Sciatic nerve (tissue), 2 donors: ENCODE measurements at regions not wholly inside any gene's neighbourhood (a gene's known extent, or its start where the extent isn't known, plus 50 kb on each side); places are given as distances from the start of the nearest gene placed in this dataset.

ENCODE experiments used
- ATAC-seq: fragments of 200-7000 bp; cut with Tn5 transposase; one replicate; pipeline ENCODE4 v1.9.1; 2020; ENCODE audit warnings: mild to moderate bottlenecking, moderate library complexity
- DNase-seq: peaks from one replicate; pipeline ENCODE4 v3.0.0-alpha.2; 2020; ENCODE audit warnings: low spot score
- intact Hi-C: fragments of 100-400 bp; cut with DNase I; formaldehyde crosslinking; loops from one replicate; pipeline ENCODE4 v1.14.2; 2022
- donor health status: DM: no; HTN: no; CAD: no.
- donor health status: DM: no; HTN: no; CAD: no.

DNA sequence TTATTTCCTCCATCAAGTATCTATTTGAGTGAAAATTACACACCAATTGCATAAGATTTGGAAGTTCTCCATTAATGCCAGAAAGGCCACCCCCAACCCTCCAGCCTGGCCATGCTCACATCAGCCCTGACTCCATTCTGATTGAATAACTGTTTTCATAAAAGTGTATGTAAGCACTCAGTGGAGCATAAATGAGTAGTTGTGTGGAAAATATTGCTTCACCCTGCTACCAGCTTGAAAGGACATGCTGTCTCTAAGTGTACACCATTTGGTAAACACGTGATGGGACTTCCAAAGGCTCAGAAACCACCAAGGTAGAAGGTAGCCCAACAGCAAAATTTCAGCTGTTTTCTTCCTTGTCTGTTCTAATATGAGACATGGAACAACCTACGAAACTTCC lies 393.8 kb downstream of the ZNF385D start:
- no peak for DNase-seq
- no peak for ATAC-seq
- intact Hi-C loops = loop anchor here (10.0 kb wide), 1 partner anchor 622 kb away; no protein-coding TSS in a partner anchor

DNA sequence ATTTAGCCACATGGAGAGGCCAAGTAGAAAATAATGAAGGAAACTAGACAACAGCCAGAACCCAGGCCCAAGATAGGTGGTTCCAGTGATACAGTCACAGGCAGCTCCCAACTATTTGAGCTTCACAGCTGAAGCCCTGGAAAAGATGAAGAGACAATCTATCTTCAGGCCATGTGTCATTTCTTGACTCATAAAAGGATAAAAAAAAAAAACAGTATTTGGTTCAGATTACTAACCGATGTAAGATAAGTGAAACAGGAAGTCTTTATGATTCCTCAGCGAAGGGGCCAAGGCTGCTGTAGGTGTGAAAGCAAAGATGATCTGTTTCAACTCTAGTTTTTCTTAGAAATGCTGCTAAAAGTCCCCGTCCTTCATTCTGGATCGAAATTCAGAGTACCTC lies 394.6 kb downstream of the ZNF385D start:
- intact Hi-C loops = loop anchor here (10.0 kb wide), 1 partner anchor 622 kb away; no protein-coding TSS in a partner anchor
- ATAC-seq = no peak
- no peak for DNase-seq

DNA sequence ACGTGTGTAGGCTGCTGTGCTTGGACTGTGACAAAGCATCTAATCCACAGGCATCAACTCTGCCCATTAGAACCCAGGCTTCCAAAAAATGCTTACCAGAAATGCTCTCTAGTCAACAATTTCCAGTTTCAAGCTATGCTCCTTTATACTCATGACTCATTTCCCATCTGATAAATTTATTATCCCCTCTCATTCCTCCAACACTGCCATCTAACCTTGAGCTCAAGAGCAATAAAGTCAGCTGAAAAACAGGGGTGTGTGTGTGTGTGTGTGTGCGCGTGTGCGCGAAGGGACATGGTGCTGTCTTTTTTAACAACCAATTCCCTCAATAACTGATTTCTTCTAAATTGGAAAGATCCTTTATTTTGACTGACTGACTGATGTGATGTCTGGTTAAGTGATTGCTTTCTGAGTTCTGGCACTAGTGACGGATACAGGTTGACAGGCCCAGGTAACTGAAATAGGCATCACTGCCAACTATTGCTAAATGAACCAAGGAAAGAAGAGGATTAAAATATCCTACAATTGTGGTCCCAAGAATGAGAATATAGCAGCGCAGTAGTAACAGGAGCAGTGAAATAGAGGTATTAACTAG lies 405.5 kb downstream of the ZNF385D start:
- no peak for ATAC-seq
- intact Hi-C loops = no loop called here

DNA sequence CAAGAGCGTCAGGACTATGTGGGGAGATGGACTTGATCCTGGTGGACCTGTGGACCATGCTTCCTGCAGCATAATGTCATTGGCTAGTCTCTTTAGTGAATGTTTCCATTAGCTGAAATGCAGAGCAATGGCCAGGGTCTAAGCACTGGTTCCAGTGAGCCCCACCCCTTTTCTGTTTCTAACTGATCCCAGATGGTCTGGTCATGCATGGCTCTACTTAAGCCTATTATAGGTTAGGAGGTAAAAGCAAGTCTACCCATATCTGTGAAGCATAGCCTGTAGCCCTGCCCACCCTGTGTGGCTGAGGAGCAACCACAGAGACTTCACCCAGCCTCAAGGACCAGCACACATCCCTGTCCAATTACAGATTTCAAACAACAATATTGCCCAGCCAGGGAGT lies 419.2 kb downstream of the ZNF385D start:
- intact Hi-C loops = no loop called here
- ATAC-seq (no peak), DNase-seq (no peak)

More for the DNA sequence above, 405.5 kb downstream of the ZNF385D start:
- DNase-seq = no peak

DNA sequence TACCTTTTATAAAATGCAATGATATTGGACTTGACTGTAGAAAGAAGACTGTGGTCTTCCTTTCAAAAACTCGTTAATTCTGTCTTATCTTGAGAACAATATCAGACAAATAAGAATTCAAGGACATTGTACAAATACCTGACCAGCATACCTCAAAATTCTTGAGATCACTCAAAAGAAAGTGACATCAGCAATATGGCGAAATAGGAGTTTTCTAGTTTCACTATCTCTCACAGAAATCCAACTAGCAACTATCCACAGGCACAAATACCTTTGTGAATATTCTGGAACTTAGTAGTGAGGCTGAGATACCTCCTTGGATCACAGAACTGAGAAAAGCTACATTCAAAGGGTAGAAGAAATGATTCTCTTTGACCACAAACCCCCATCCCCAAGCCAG lies 419.7 kb downstream of the ZNF385D start:
- DNase-seq (no peak), ATAC-seq (no peak)
- intact Hi-C loops = no loop called here

DNA sequence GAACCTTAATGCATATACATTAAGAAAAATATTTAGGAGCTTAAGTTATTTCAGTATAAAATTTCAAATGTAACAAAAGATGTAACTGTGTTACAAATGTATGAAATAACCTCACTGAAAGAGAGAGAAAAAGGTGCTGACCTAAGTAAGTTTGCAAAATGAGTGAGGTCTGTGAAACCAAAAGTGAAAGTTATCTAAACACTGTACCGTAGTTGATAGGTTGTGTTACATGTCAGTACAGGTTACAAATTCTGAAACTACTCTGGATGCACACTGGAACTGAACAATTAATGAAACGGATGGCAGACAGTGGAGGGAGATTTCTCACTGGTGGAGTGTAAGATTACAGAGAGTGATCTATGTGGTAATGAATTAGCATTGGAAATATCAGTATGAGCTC lies 420.7 kb downstream of the ZNF385D start:
- DNase-seq (no peak), ATAC-seq (no peak)
- intact Hi-C loops = no loop called here

DNA sequence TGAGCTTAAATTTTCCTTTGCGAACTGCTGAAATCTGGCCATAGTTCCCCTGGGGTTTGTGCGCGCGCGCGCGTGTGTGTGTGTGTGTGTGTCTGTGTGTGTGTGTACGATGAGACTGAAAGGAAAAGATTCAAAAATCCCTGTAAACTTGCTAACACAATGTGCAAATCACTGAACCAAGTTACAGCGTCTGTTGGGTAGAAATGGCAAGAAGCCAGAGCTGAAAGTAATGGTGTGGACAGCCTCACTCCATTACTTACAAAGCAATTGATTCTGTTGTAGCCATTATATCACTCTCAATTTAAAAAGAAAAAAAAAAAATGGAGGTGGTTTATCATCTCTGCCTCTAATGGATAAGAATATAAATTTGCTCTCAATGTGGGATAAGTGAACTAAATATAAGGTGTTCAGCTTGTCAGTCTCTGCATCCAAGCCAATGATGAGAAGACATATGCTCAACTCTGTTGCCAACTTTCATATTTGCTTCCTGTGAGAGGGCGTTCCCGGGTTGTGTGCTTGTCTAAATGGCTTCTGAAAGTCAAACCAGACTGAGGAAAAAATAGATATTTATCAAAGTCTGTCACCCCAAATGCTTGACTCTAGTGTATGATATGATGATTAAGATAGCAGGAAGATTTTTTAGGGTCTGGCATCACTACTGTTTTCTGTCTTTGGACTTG lies 422.2 kb downstream of the ZNF385D start:
- ATAC-seq (no peak), DNase-seq (no peak)
- intact Hi-C loops = no loop called here

DNA sequence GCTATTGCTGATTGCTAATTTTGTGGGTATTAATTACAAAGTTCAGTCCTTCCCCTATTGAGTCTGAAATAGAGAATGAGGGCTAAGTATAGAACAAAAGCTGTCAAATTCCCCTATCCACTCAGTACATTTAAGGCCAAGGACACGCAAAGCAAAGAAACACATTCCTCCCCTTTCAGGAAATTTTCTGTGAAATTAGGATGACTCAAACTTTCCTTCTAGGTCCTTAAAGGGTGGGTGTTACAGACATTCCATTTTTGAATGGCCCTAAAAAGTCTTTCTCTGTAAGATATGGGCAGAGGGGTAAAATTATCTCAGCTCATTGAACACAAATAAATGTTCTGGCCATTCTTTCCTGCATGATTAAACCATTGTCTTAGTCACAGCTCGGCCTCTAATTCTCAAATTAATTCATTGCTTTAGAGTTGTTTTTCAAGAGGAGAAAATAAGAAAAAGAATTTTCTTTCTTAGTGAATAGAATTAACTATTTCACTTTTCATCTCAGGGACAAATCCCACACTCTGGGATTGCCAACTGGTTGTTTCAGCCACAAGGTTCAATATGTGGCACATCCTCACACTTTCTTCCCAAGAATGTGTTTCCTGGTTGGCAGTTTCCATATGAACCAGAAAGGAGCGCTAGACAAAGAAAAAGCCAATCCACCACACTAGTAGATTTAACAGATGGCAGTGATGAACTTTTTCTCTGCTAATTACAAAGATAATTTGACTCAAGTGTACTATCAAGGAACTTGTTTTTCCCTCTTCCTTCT lies 424.1 kb downstream of the ZNF385D start:
- intact Hi-C loops = no loop called here
- no peak for ATAC-seq
- DNase-seq = no peak

DNA sequence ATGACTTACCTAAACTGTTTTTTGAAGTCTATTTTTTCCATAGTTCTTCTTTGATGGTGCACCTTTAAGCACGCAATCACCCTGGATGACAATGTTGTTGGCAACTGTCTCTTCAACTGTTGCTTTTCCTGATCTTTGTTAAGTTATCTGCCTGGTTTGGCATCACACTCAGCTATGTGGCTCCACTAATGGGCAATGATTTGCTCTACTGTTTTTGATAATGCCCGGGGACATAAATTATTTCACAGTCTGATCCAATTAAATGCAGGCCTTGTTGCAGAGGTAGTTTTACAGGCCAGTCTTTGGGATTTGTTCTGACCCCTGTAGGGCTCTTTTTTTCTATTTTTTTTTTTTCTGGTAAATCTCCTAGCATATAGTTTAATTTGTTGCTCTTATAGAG lies 436.3 kb downstream of the ZNF385D start:
- DNase-seq = no peak
- intact Hi-C loops = no loop called here
- ATAC-seq = no peak

DNA sequence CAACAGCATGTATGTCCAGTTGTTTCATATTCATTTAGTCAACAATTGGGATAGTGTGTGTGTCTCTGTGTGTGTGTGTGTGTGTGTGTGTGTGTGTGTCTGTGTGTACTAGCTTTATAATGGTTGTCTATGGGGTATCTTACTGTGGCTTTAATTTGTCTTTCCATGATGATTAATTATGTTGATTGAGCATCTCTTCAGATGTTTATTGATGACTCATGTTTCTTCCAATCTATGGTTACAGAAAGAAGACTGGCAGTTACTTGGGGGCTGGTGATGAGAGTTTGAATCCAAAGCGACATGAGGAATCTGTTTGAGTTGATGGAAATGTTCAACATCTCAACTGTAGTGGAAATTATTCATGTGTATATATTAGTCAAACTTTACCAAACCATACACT lies 440.1 kb downstream of the ZNF385D start:
- ATAC-seq (no peak), DNase-seq (no peak)
- intact Hi-C loops = no loop called here

DNA sequence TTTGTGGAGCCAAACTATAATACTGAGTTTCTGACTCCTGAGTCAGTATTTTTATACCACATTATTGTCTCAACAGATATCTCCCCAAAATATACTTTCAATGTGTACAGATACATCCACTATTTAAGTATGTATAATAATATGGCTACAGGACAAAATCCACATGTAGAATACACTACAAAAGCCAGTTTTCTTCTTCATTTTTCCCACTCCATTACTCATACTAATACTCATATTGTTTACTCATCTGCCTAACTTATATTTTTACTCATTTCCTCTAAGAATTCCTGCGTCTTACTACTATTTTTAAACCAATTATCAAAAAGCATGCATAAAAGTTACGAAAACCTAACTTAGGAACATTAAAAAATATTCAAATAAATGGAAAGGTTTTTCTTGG lies 440.8 kb downstream of the ZNF385D start:
- intact Hi-C loops = no loop called here
- no peak for ATAC-seq
- DNase-seq = no peak

DNA sequence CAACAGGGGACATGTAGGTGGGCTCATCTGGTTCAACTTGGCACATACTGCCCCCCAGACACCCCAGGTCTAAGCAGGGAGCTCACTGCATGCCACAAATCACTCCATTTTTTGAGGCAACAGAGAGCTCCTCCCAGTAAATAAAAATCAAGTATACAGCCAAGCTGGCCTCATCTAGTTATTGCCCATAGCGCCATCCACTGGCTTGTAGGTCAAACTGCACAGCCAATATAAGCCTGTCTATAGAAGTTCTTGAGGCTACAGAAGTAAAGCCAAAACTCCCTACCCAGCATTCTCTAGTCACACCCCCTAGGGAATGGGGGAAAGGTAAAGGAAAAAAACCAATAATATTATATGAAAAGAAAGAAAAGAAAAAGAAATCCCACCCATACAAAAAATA lies 453.7 kb downstream of the ZNF385D start:
- intact Hi-C loops = loop anchor here (1.0 kb wide), 1 partner anchor 32 kb away; no protein-coding TSS in a partner anchor
- DNase-seq (no peak), ATAC-seq (no peak)

DNA sequence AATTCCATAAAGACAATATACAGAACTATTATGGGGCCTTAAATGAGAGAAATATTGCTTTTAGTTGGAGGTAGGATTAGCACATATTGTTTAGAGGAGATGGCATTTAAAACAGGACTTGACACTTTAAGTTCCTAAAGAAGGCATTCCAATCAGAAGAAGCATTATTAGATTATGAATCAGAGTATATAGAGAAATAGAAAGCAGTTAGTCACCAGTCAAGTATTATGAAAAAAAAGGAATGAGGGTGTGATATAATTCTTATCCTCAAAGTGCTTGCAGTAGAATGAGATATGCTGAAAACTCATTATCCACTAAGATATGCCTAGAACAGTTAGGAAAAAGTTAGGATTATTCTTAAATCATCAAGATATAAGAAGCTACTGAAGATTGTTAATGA lies 456.2 kb downstream of the ZNF385D start:
- ATAC-seq (no peak), DNase-seq (no peak)
- intact Hi-C loops = no loop called here

DNA sequence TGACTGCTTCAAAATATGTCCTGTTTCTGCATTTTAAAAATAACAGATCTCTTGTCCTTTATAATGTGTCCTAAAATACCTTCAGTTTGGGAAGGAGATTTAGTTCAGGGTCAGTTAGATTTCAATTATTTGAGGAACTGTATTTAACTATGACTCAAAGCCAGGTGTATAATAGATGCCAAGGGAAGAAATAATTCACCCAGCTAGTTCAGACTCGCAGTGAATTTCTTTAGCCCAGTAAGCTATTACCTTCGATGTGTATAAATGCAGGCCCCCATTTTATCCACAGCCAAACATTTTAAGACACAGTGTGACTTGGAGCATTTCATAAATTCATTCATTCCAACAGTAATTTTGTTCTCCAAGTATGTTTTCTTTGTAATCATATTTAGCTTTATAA lies 458.0 kb downstream of the ZNF385D start:
- no peak for ATAC-seq
- intact Hi-C loops = no loop called here
- DNase-seq = no peak

DNA sequence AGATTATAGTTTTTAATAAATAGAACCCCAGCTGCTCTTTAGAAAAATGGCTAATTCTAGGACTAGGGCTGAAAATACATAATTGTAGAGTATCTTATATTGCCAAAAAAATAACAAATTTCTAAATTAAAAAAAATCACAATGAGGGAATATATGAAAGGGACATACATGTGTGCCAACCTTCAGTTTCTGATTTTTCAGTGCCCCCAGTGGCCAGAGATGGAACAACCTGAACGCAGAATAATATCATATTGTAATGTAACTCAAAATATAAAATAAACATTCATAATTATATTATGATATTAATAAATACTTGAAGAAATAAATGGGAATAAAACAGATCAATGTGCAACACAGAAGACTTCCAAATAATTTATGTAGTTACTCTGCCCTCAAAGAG lies 460.5 kb downstream of the ZNF385D start:
- ATAC-seq = no peak
- no peak for DNase-seq

DNA sequence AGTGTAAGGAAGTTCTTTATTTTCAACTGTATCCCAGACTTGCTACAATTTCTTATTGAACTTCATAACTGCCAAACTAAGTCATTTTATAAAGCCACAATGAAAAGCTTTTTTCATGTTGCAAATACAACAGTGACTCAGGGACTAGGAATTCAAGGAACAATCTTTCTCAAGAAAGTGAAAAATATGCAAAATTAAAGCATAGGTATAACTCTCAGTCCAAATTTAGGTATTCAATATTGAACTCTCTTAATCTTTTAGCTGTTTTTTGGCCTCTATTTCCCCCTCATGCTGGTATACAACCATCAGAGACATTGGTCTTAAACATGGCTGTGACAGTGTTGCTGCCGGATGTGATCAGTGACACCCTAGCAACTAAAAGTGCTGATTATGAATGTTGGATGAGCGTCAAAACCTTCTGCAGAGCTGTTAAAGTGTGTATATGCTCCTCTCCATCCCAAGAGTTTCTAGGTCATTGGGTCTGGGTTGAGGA lies 476.9 kb downstream of the ZNF385D start:
- intact Hi-C loops = no loop called here
- no peak for DNase-seq
- ATAC-seq = no peak

More for the DNA sequence above, 460.5 kb downstream of the ZNF385D start:
- intact Hi-C loops = no loop called here

DNA sequence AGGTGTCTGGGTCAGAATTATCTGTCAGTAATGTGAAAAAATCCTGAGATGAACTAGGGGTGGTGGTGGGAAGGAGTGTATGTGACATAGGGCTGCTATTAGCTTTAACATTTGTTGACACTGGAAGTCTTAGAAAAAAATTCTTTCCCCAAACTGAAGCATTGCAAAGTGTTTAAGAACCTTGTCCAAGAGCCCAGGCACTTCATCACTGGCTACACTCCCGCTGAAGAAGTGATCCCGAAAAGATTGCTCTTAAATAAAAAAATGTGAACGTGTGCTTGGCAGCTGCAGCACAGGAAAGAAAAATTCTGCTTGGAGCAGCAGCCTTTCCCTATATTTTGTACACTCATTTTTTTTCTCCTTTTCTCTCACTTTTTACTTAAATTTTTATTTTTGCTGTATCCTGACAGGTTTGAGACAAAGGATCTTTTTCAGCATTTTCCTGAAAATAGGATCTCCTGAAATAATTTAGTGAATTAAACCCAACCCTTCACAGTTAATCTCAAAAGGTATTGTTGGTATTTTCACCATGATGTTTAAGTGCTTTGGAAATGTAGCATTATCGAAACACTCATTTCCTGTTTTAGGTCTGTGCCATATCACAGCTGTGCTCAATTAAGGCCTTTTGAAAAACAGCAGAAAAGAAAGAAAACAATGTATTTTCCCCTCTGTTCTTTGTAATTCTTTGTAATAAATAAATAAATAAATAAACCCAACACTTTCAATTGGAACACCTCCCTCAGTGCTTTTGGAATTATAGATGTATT lies 477.6 kb downstream of the ZNF385D start:
- ATAC-seq = no peak
- intact Hi-C loops = no loop called here

DNA sequence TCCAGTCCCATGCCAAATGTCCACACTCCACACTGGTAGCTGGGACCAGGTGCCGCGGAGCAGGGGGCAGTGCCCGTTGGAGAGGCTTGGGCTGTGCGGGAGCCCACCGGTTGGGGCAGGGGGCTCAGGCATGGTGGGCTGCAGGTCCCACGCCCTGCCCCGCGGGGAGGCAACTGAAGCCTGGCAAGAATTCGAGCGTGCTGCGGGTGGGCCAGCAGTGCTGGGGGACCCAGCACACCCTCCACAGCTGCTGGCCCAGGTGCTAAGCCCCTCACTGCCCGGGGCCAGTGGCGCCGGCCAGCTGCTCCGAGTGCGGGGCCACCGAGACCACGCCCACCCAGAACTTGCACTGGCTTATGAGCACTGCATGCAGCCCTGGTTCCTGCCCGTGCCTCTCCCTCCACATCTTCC lies 479.4 kb downstream of the ZNF385D start:
- intact Hi-C loops = no loop called here
- ATAC-seq (no peak), DNase-seq (no peak)

More for the DNA sequence above, 477.6 kb downstream of the ZNF385D start:
- DNase-seq = no peak

DNA sequence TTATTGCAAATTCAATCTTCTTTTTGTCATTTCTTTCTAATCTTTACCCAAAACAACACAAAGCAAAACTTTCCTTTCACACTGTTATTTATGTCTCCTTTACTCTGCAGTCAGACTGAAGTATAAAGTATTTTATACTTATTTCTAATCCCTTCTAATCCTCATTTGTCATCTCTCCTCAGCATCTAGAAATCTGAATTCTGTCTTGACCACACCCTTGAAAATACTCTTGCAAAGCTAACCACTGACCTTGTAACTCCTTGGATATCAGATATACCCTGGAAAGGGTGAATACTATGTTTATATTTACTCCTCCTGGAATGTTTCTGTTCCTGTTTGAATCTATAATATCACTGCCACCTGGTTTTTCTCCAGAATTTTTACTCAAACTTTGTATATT lies 481.1 kb downstream of the ZNF385D start:
- intact Hi-C loops = no loop called here

More for the DNA sequence above, 481.1 kb downstream of the ZNF385D start:
- ATAC-seq = no peak
- no peak for DNase-seq
